ENCODE measurements at regions not wholly inside any gene's neighbourhood (a gene's known extent, or its start where the extent isn't known, plus 50 kb on each side); places are given as distances from the start of the nearest gene placed in this dataset.

DNA sequence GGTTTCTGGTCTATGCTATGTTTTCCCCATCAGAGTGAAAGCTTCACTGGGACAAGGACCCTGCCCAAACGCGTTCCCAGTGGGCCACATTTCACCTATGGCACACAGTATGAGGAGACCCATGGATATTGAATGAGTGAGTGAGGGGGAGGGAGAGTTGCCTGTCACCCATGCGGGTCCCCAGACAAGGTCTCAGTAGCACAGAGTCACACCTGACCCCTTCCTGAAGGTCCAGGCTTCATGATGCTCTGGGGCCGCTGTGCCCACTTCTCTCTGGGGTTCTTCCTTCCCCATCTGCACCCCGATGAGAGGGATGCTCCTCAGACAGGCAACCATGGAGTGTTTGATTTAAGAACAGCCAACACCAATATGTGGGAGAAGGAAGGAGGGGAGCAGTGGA, 72.3 kb upstream of the CSF3R start:
- TF ChIP-seq, protein P1, sequence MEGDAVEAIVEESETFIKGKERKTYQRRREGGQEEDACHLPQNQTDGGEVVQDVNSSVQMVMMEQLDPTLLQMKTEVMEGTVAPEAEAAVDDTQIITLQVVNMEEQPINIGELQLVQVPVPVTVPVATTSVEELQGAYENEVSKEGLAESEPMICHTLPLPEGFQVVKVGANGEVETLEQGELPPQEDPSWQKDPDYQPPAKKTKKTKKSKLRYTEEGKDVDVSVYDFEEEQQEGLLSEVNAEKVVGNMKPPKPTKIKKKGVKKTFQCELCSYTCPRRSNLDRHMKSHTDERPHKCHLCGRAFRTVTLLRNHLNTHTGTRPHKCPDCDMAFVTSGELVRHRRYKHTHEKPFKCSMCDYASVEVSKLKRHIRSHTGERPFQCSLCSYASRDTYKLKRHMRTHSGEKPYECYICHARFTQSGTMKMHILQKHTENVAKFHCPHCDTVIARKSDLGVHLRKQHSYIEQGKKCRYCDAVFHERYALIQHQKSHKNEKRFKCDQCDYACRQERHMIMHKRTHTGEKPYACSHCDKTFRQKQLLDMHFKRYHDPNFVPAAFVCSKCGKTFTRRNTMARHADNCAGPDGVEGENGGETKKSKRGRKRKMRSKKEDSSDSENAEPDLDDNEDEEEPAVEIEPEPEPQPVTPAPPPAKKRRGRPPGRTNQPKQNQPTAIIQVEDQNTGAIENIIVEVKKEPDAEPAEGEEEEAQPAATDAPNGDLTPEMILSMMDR (IDR thresholded peaks at IDR 0.05 in 4 of 5, conservative IDR thresholded peaks at IDR 0.05 in 1 of 5) = no peak
- TF ChIP-seq POLR2A (IDR thresholded peaks at IDR 0.05) = no peak

Measured in gastrocnemius medialis (tissue), 4 donors.